NB4 (cell line): ENCODE measurements at regions not wholly inside any gene's neighbourhood (a gene's known extent, or its start where the extent isn't known, plus 50 kb on each side); places are given as distances from the start of the nearest gene placed in this dataset.
"Not testable (repeated sequence)": the region's sequence is repeated elsewhere in the genome, so short reads cannot be mapped to it uniquely, and the experiment has no call there.

Experiments
- DNase-seq: peaks from one replicate; pipeline ENCODE4 v3.0.0; 2010; ENCODE audit warnings: low read depth
- H3K4me3 ChIP-seq: one replicate; pipeline ENCODE4 v1.5.1; 2011; ENCODE audit warnings: mild to moderate bottlenecking, low read depth, low read length, moderate library complexity
- CTCF ChIP-seq: IDR thresholded peaks from one replicate; pipeline ENCODE4 v1.5.1; 2012; ENCODE audit warnings: low read depth, low read length
- MAX ChIP-seq: IDR thresholded peaks from 2 replicates; pipeline ENCODE4 v1.6.1; 2011; ENCODE audit warnings: low read depth, low read length
- MYC ChIP-seq: IDR thresholded peaks from 2 replicates; pipeline ENCODE4 v1.6.1; 2011; ENCODE audit warnings: low read depth, low read length
- POLR2A ChIP-seq: IDR thresholded peaks from 2 replicates; pipeline ENCODE4 v1.6.1; 2011; ENCODE audit warnings: mild to moderate bottlenecking; ENCODE audit not compliant: insufficient read length; ENCODE audit errors: extremely low read depth

DNA sequence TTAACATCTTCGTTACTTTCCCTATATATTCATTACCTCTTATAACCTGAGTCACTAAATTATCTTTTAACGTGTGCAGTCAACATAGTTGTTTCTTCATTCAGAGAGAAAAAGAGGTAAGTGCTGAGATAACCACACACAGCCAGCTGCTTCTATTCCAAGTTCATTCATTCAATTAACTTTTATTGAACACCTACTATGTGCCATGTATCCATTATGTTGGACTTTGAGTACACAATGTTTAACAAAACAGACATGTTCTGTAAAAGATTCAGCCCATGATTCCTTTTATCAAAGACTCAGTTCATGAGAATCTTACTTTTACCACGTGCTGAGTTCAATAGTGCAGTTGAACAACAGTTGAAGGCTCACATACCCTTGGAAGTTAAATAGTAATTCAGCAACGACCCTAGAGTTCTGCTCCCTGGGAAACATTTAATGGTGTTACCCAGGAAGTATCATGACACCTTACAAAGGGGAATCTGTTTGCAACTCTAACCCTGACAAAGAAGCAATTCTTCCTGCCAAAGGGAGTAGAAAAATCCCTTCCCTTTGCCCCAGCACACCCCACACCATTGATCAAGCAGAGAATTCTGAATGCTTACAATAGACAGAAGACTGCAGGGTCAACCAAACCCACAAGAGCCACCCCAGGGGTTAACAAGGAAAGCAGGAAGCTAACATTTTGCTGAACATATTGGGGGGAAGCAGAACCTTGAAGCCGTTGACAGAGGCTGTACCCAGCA, 595.8 kb downstream of the STK39 start:
- no peak for DNase-seq
- TF ChIP-seq MYC (no peak), POLR2A (no peak), CTCF (no peak), MAX (no peak)
- H3K4me3 ChIP-seq = no peak overlapping the region

GRCh38 chr2:167646557-167646956, 600.8 kb downstream of the STK39 start:
- DNase-seq = no peak
- H3K4me3 ChIP-seq = no peak overlapping the region
- TF ChIP-seq CTCF = no peak
- TF ChIP-seq MAX = no peak
- TF ChIP-seq MYC = no peak
- no peak for TF ChIP-seq POLR2A

DNA sequence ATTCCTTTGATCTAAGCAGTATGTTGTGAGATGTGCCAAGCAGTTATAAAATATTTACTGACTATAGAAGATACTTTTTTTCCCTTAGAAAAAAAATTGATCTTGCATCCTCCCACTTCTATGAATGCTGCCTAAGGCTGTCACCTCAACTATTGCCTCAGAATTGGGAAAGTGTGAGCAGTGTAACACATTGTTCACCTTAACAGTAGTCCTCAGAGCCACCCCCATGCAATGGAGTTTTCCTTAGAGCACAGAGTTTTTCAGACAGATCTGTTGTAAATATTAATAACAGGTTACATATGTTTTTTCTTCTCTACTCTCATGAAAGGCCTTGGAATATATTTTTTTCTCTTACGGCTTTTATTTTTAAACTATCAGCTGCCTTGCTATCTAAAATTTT, 607.3 kb downstream of the STK39 start:
- DNase-seq = no peak
- no peak for TF ChIP-seq CTCF
- no peak for TF ChIP-seq MYC
- TF ChIP-seq MAX = no peak
- no peak for TF ChIP-seq POLR2A
- no peak overlapping the region for H3K4me3 ChIP-seq

DNA sequence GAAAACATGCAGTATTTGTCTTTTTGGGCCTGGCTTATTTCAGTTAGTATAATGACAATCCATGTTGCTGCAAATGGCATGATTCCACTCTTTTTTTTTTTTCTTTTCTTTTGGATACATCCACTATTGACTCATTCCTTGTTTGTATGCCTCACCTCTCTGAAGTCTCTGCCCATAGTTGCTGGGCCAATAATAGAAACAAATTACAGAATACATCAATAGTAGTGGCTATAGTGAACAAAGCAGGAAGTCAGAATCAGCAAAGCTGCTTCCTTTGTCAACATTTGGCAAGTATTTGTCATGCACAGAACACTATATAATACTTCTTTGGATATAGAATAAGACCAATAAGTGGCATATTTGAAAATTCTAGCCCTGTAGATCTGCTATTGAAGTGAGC, 609.7 kb downstream of the STK39 start:
- H3K4me3 ChIP-seq = no peak overlapping the region
- DNase-seq = no peak
- TF ChIP-seq MAX (no peak), MYC (no peak), POLR2A (no peak), CTCF (no peak)

DNA sequence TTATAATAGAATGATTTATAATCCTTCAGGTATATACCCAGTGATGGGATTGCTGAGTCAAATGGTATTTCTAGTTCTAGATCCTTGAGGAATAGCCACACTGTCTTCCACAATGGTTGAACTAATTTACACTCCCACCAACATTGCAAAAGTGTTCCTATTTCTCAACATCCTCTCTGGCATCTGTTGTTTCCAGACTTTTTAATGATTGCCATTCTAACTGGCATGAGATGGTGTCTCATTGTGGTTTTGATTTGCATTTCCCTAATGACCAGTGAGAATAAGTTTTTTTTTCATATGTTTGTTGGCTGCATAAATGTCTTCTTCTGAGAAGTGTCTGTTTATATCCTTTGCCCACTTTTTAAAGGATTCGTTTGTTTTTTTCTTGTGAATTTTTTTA, 615.1 kb downstream of the STK39 start:
- DNase-seq, H3K4me3 ChIP-seq: not testable (repeated sequence)

- H3K4me3 ChIP-seq = no peak overlapping the region
- no peak for TF ChIP-seq MYC
- no peak for TF ChIP-seq MAX
- TF ChIP-seq CTCF = no peak
- no peak for TF ChIP-seq POLR2A
- DNase-seq = no peak
Measured at GRCh38 chr2:167626961-167627360, 620.4 kb downstream of the STK39 start.
